ENCODE measurements at regions not wholly inside any gene's neighbourhood (a gene's known extent, or its start where the extent isn't known, plus 50 kb on each side); places are given as distances from the start of the nearest gene placed in this dataset.

DNA sequence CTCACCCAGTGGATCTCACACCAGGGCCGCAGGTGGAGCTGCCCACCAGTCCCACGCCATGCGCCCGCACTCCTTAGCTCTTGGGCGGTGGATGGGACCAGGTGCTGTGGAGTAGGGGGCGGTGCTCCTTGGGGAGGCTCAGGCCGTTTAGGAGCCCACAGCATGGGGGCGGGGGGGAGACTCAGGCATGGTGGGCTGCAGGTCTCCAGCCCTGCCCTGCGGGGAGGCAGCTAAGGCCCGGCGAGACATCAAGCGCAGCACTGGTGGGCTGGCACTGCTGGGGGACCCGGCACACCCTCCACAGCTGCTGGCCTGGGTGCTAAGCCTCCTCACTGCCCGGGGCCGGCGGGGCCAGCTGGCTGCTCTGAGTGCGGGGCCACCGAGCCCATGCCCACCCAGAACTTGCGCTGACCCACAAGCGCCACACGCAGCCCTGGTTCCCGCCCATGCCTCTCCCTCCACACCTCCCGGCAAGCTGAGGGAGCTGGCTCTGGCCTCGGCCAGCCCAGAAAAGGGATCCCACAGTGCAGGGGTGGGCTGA is 312.9 kb upstream of the GIMD1 start:
- Histone ChIP-seq H3K27ac (ENCODE audit: low read depth) (no peak overlapping the region), H3K4me1 (ENCODE audit: insufficient read depth) (no peaks in the 10 kb centered on the region), H3K4me3 (ENCODE audit: low read depth, low read length) (no peak overlapping the region), H3K36me3 (ENCODE audit: insufficient read depth) (no peaks in the 10 kb centered on the region)
- 88% methylated on average over 24 of the region's 24 CpGs for WGBS
- DNase-seq (ENCODE audit: extremely low spot score): no peak

DNA sequence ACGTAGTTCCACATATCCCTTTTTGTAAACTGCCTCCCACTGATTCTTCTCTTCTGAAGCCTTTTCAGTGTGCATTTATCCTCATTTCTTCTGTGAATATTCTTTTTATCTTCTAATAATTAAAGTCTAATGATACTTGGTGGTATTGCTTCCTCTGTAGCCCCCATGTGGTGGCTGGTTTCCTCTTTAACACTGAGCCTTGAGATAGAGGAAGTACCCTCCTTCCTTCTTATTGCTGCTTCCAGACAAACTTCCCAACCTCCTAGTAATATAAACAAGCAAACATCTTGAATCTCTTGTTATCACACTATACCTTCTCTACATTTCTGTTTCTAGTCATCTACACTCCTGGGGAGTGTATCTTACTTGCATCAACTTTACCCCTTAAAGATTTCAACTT is 310.5 kb upstream of the GIMD1 start:
- no peaks in the 10 kb centered on the region for H3K4me1 ChIP-seq (ENCODE audit: insufficient read depth)
- no peak for DNase-seq (ENCODE audit: extremely low spot score)
- H3K27ac ChIP-seq (ENCODE audit: low read depth): no peak overlapping the region
- no peak overlapping the region for H3K4me3 ChIP-seq (ENCODE audit: low read depth, low read length)
- no peaks in the 10 kb centered on the region for H3K36me3 ChIP-seq (ENCODE audit: insufficient read depth)
- WGBS: 89% methylated on average over 1 of the region's 1 CpG

DNA sequence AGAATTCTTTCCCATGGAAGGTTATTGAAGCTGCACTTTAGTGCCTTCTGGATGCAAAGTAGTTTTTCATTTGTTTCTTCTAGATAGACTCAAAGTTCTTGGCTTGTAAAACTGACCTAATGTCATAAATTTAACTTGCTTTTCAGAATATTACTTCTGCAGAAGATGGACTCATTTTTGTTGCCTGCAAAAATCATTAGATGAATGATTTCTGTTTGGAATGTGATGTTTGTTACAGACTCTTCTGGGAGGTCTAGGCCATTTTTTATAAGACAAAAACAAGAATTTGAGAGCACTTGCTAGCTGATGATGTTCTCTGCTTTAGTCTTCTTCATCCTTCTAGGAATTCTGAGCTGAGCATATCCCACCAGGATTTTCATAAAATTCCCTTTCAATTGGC is 308.6 kb upstream of the GIMD1 start:
- no peak for DNase-seq (ENCODE audit: extremely low spot score)
- Histone ChIP-seq H3K4me3 (ENCODE audit: low read depth, low read length) (no peak overlapping the region), H3K36me3 (ENCODE audit: insufficient read depth) (no peaks in the 10 kb centered on the region), H3K4me1 (ENCODE audit: insufficient read depth) (no peaks in the 10 kb centered on the region), H3K27ac (ENCODE audit: low read depth) (no peak overlapping the region)

DNA sequence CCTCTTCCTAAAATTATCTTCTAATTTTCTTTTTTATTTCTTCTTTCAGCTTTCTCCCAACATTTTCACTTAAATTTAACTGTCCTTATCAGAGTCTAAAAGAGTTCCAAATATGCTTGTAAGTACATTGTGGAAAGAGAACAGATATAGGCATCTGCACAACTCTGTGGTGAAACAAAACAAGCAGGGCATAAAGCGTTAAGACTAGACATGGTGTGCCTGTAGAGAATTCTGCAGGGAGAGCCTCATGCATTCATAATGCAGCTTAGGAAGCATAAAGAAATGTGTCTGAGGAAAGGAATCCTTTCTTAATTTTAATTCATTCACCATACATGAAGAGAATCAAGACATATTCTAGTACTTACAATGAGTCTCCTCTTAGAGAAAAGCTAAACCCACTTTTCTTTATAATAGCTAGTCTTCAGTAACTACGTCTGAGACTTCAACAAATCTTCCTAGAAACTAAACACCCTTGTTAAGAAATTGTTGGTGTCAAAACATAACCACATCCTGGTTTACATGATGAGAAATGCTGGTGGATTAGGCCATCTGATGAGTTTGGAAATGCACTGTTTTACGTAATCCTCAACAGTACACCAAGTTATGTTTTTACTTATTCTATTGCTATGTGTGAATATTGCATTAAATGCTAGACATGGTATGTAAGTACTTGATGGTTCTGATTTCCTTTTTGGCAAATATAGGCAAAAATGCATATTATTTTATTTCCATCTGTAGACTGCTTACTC is 307.8 kb upstream of the GIMD1 start:
- Histone ChIP-seq H3K4me1 (ENCODE audit: insufficient read depth) (no peaks in the 10 kb centered on the region), H3K36me3 (ENCODE audit: insufficient read depth) (no peaks in the 10 kb centered on the region), H3K27ac (ENCODE audit: low read depth) (no peak overlapping the region), H3K4me3 (ENCODE audit: low read depth, low read length) (no peak overlapping the region)
- WGBS: 73% methylated on average over 3 of the region's 3 CpGs
- DNase-seq (ENCODE audit: extremely low spot score): no peak

DNA sequence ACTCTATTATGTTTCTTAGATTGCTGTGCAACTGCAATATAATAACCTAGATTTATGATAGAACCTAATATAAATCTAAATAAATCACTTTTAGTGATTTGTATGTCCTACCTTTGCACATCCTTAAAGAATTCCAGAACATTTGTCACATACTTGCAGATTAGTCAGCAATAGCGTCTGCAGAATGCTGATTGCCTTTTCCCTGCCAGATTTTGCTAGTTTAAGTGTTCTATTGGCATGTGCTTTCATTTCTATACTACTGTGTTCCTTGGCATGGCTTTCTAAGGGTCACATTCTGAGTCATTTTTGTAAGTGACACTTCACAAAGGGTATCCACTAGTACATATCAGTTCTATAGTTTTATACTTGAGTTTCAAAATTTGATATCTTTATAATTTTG is 303.1 kb upstream of the GIMD1 start:
- Histone ChIP-seq H3K4me3 (ENCODE audit: low read depth, low read length) (no peak overlapping the region), H3K4me1 (ENCODE audit: insufficient read depth) (no peaks in the 10 kb centered on the region), H3K27ac (ENCODE audit: low read depth) (no peak overlapping the region), H3K36me3 (ENCODE audit: insufficient read depth) (no peaks in the 10 kb centered on the region)
- DNase-seq (ENCODE audit: extremely low spot score): no peak
- 61% methylated on average over 1 of the region's 1 CpG for WGBS

DNA sequence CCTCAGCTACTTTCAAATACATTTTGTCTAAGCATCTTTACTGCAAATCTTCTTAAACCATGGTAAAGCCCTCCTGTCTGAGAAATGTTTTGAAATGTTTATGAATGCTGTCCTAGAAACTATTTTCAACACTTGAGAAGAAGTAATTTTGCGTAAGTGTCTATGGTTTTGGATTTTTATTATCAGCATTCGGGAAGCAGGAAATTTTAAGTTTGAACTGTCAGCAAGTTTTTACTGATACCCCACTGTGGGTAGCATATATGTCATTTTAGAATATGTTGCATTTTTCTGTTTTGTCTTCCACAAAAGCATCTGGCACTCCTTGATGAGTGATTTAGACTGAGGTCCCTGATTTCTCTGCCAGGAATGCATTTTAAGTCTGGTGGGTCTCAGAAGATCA is 302.4 kb upstream of the GIMD1 start:
- no peaks in the 10 kb centered on the region for H3K4me1 ChIP-seq (ENCODE audit: insufficient read depth)
- H3K27ac ChIP-seq (ENCODE audit: low read depth): peak overlapping the region; percentile 18
- H3K36me3 ChIP-seq (ENCODE audit: insufficient read depth): no peaks in the 10 kb centered on the region
- DNase-seq (ENCODE audit: extremely low spot score): no peak
- WGBS: 36% methylated on average over 2 of the region's 2 CpGs
- no peak overlapping the region for H3K4me3 ChIP-seq (ENCODE audit: low read depth, low read length)

DNA sequence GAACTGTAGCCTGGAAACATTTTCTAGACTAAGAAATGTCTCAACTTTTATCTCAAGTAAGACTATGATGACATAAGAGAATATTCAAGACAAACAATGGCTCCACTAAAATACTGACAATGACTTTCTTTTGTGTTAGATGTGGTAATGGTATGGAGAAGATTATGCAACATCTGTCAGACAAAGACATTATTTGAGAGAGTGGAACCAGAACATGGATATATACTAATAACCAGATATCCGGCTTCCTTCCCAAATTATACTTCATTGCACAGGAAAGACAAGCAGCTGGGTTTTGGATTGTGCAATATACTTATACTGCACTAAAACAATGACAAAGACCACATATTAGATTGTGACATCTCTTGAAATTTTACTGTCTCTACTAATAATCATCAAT is 290.8 kb upstream of the GIMD1 start:
- DNase-seq (ENCODE audit: extremely low spot score): no peak
- Histone ChIP-seq H3K36me3 (ENCODE audit: insufficient read depth) (no peaks in the 10 kb centered on the region), H3K27ac (ENCODE audit: low read depth) (no peak overlapping the region), H3K4me1 (ENCODE audit: insufficient read depth) (no peaks in the 10 kb centered on the region), H3K4me3 (ENCODE audit: low read depth, low read length) (no peak overlapping the region)
- WGBS: 66% methylated on average over 1 of the region's 1 CpG

DNA sequence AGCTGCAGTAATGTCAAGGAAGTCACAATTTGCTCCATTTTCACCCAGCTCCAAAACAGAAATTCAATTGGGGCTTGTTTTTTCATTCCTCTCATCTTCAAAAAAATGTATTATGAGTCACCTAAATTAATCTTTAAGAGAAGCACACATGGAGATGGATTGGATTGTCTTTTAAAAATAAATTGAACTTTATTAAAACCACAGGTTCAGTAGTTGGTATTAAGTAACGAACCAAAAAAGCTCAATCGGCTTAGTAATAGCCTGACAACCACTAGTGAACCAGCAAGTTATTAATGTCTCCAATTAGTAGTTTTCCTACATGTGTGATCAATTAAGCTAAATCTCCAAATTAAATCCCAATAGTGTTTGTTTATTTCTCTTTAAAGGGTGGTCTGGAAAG is 283.5 kb upstream of the GIMD1 start:
- H3K27ac ChIP-seq (ENCODE audit: low read depth): no peak overlapping the region
- no peak for DNase-seq (ENCODE audit: extremely low spot score)
- no peak overlapping the region for H3K4me3 ChIP-seq (ENCODE audit: low read depth, low read length)
- WGBS: 87% methylated on average over 2 of the region's 2 CpGs
- H3K36me3 ChIP-seq (ENCODE audit: insufficient read depth): no peaks in the 10 kb centered on the region
- H3K4me1 ChIP-seq (ENCODE audit: insufficient read depth): no peaks in the 10 kb centered on the region

DNA sequence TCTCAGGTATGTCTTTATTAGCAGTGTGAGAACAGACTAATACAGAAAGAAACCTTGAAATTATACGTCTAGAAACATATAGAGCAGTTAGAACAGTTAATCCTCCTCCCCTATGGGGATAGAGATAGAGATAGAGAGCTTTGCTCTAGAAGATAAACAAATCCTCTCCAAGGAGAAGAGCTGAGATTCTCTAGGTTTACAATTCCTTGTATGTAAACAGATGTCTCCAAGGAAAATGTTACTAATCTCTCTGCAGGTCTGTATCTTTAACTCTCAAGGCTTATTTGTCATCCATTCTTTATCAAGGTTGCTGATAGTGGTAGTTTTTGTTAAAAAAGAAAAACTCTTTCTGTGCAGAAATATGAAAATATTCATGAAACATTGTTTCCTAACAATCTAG is 282.1 kb upstream of the GIMD1 start:
- no peaks in the 10 kb centered on the region for H3K4me1 ChIP-seq (ENCODE audit: insufficient read depth)
- WGBS: 18% methylated on average over 1 of the region's 1 CpG
- H3K36me3 ChIP-seq (ENCODE audit: insufficient read depth): no peaks in the 10 kb centered on the region
- H3K27ac ChIP-seq (ENCODE audit: low read depth): no peak overlapping the region
- DNase-seq (ENCODE audit: extremely low spot score): no peak
- H3K4me3 ChIP-seq (ENCODE audit: low read depth, low read length): no peak overlapping the region

DNA sequence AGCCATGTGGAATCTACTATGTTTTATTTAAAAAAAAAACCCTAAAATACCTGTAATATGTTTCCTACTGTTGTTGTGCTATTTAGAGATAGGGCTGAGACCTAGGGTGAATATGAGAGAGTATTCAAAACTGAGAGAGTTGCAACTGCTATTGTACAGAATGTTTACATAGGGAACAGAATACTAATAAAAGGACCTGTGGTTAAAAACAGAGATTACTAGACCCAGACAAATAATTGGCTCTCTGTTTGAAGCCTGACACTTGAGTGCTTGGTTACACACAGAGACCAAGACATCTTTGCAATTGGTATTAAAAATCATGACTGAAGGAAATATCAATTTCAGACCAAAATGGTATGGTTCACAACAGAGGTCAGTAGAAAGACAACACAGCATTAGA is 278.9 kb upstream of the GIMD1 start:
- Histone ChIP-seq H3K27ac (ENCODE audit: low read depth) (no peak overlapping the region), H3K36me3 (ENCODE audit: insufficient read depth) (no peaks in the 10 kb centered on the region), H3K4me3 (ENCODE audit: low read depth, low read length) (no peak overlapping the region), H3K4me1 (ENCODE audit: insufficient read depth) (no peaks in the 10 kb centered on the region)
- no peak for DNase-seq (ENCODE audit: extremely low spot score)

DNA sequence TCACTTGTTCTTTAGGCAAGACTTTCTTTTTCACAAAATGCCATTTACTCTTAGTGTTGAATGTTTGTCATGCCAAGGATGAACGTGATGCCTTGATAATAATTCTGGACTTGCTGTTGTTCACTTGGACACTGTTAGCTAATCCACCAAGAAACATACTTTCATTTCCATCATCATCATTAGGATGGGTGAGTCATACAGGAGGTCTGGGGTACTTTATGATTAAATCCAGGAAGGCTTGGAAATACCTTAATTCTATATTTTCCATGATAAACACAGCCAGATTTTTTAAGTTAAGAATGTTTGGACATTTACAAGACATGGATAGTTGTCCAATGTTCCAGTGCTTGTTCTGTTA is 260.7 kb upstream of the GIMD1 start:
- no peaks in the 10 kb centered on the region for H3K4me1 ChIP-seq (ENCODE audit: insufficient read depth)
- no peak for DNase-seq (ENCODE audit: extremely low spot score)
- no peak overlapping the region for H3K4me3 ChIP-seq (ENCODE audit: low read depth, low read length)
- H3K27ac ChIP-seq (ENCODE audit: low read depth): no peak overlapping the region
- WGBS: 19% methylated on average over 1 of the region's 1 CpG
- no peaks in the 10 kb centered on the region for H3K36me3 ChIP-seq (ENCODE audit: insufficient read depth)

DNA sequence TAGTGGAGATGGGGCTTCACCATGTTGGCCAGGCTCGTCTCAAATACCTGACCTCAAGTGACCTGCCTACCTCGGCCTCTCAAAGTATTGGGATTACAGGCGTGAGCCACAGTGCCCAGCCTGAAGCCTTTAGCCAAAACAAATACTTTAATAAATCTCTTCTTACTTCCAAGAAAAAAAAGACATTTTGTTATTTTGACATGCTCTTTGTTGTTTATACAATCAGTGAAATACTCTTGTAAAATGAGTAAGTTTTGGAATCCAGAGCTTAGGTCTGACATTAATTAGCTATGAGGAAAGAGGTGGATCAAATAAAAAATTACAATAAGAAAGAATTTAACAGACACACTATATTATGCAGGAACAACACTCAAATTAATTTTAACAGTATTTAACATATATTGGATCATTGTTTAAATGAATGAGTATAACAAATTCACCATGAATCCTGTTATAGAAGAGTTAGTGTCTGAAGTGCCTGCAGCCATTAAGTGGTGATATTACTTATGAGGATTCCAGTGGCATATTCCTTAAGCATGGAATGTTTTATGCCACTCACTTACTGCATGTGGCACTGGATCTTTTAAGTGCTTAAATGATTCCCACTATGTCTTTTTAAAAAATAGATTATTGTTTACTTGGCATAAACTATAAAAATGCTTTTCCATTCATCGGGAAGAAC is 260.1 kb upstream of the GIMD1 start:
- H3K36me3 ChIP-seq (ENCODE audit: insufficient read depth): no peaks in the 10 kb centered on the region
- 28% methylated on average over 4 of the region's 4 CpGs for WGBS
- no peaks in the 10 kb centered on the region for H3K4me1 ChIP-seq (ENCODE audit: insufficient read depth)
- no peak overlapping the region for H3K27ac ChIP-seq (ENCODE audit: low read depth)
- DNase-seq (ENCODE audit: extremely low spot score): no peak
- no peak overlapping the region for H3K4me3 ChIP-seq (ENCODE audit: low read depth, low read length)

DNA sequence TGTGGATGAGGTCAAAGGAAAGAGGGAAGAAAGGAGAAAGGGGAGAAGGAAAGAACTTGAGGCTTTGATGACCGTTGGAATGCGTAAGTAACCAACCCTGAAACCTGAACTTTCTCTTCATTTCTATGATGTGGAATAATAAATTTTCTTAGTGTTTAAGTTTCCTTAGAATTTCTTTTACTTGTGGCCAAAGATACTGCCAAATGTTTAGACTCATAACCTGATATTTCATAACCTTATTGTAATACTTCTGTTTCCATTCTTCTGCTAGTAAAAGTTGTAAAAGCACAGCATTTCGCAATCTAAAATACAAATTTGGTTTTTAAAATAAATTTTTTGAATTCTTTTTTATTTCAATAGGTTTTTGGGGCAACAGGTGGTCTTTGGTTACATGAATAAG is 258.5 kb upstream of the GIMD1 start:
- Histone ChIP-seq H3K4me3 (ENCODE audit: low read depth, low read length) (no peak overlapping the region), H3K36me3 (ENCODE audit: insufficient read depth) (no peaks in the 10 kb centered on the region), H3K4me1 (ENCODE audit: insufficient read depth) (no peaks in the 10 kb centered on the region), H3K27ac (ENCODE audit: low read depth) (no peak overlapping the region)
- DNase-seq (ENCODE audit: extremely low spot score): no peak
- 87% methylated on average over 3 of the region's 3 CpGs for WGBS

DNA sequence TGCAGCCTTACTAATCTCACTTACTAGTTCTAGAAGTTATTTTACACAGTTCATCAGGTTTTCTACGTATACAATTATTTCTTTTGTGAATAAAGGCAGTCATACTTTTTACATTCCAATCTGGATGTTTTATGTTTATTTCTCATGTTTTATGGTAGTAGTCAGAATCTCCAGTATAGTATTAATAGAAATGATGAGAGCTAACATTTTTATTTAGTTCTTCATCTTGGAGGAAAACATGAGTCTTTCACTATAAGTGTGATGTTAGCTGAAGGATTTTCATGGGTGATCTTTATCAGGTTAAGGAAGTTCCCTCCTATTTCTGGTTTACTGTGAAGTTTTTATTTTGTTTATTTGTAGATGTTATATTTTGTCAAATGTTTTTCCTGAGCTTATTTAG is 256.1 kb upstream of the GIMD1 start:
- no peaks in the 10 kb centered on the region for H3K4me1 ChIP-seq (ENCODE audit: insufficient read depth)
- 59% methylated on average over 1 of the region's 1 CpG for WGBS
- no peak overlapping the region for H3K4me3 ChIP-seq (ENCODE audit: low read depth, low read length)
- H3K27ac ChIP-seq (ENCODE audit: low read depth): no peak overlapping the region
- DNase-seq (ENCODE audit: extremely low spot score): no peak
- H3K36me3 ChIP-seq (ENCODE audit: insufficient read depth): no peaks in the 10 kb centered on the region

Measured in urinary bladder (tissue), 3 donors.